BJ (cell line): ENCODE measurements at regions not wholly inside any gene's neighbourhood (a gene's known extent, or its start where the extent isn't known, plus 50 kb on each side); places are given as distances from the start of the nearest gene placed in this dataset.

Source experiments
- CTCF ChIA-PET: fragments of 350-600 bp; formaldehyde crosslinking; extraction: SDS; loops from one replicate; lab custom pipeline; 2021; ENCODE audit warnings: antibody characterized with exemption, inconsistent platforms; lab: Yijun Ruan, JAX
- POLR2A ChIA-PET: fragments of 300-600 bp; sonication (Branson Sonifier 250); formaldehyde crosslinking; extraction: SDS; loops from one replicate; lab custom pipeline; 2021; ENCODE audit warnings: antibody characterized with exemption; lab: Charles Lee
- DNase-seq: peaks from one replicate; pipeline ENCODE4 v3.0.0-alpha.2; 2011; ENCODE audit warnings: low read depth
- H3K27me3 ChIP-seq: 2 replicates; pipeline ENCODE4 v1.6.0; 2011; ENCODE audit warnings: low read length; ENCODE audit not compliant: control insufficient read depth, insufficient read depth
- H3K36me3 ChIP-seq: 2 replicates; pipeline ENCODE4 v1.5.1; 2011; ENCODE audit warnings: low read length; ENCODE audit not compliant: control insufficient read depth, insufficient read depth
- H3K4me3 ChIP-seq: 2 replicates; pipeline ENCODE4 v1.5.1; 2011; ENCODE audit warnings: low read depth, mild to moderate bottlenecking, control low read depth, low read length
- TF ChIP-seq, protein P1 (sequence below): IDR thresholded peaks from 2 replicates; pipeline ENCODE4 v1.5.1; 2011; ENCODE audit warnings: low read depth, mild to moderate bottlenecking, control low read depth, inconsistent platforms, low read length, moderate library complexity; ENCODE audit not compliant: insufficient read depth

DNA sequence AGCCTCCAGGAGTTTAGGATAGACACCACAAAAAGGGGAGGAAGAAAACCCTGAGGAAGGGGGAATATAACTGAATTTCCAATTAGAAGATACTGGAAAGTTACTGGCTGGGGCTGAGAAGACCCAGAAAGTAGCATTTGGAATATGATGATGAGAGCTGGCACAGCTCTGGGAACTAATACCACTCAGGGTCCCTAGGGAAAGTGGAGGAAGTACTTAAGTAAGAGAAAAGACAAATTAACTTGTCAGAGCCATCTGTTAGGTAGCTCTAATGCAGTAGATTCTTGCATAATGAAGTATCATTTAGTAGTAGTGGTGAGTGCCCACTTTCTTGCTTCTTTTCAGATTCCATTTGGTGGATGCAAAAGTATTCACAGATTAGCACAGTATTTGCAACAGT, 90.8 kb upstream of the TSPAN5 start:
- Histone ChIP-seq H3K4me3 (no peak overlapping the region), H3K36me3 (no peaks in the 10 kb centered on the region), H3K27me3 (no peaks in the 10 kb centered on the region)
- CTCF ChIA-PET, result no interaction called here
- DNase-seq, result no peak
- POLR2A ChIA-PET, result no interaction called here
- TF ChIP-seq, protein P1, sequence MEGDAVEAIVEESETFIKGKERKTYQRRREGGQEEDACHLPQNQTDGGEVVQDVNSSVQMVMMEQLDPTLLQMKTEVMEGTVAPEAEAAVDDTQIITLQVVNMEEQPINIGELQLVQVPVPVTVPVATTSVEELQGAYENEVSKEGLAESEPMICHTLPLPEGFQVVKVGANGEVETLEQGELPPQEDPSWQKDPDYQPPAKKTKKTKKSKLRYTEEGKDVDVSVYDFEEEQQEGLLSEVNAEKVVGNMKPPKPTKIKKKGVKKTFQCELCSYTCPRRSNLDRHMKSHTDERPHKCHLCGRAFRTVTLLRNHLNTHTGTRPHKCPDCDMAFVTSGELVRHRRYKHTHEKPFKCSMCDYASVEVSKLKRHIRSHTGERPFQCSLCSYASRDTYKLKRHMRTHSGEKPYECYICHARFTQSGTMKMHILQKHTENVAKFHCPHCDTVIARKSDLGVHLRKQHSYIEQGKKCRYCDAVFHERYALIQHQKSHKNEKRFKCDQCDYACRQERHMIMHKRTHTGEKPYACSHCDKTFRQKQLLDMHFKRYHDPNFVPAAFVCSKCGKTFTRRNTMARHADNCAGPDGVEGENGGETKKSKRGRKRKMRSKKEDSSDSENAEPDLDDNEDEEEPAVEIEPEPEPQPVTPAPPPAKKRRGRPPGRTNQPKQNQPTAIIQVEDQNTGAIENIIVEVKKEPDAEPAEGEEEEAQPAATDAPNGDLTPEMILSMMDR, result no peak

DNA sequence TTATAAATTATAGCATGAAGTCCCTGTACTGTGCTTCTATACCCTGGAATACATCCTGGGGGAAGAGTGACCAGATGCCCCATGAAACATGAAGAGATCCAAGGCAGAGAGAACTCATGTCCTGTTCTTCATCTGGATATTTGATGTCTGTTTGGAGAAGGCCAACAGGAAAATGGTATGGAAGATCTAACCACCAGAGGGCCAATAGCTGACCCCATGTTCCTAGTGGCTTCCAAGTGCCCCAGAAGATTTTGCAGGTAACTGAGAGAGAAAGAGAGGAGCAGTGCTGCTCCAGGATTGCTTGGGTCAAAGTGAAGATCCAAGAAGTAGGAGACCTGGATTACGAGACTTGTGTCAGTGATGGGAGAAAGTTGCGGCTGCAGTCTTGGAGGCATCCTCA, 90.2 kb upstream of the TSPAN5 start:
- CTCF ChIA-PET, result interaction anchor here (0.6 kb wide), 1 partner anchor 192 kb away, joined by 3 read pairs; no protein-coding TSS in a partner anchor
- Histone ChIP-seq H3K36me3 (no peaks in the 10 kb centered on the region), H3K4me3 (no peak overlapping the region), H3K27me3 (no peaks in the 10 kb centered on the region)
- DNase-seq, result no peak
- TF ChIP-seq, protein P1, result no peak
- POLR2A ChIA-PET, result no interaction called here

DNA sequence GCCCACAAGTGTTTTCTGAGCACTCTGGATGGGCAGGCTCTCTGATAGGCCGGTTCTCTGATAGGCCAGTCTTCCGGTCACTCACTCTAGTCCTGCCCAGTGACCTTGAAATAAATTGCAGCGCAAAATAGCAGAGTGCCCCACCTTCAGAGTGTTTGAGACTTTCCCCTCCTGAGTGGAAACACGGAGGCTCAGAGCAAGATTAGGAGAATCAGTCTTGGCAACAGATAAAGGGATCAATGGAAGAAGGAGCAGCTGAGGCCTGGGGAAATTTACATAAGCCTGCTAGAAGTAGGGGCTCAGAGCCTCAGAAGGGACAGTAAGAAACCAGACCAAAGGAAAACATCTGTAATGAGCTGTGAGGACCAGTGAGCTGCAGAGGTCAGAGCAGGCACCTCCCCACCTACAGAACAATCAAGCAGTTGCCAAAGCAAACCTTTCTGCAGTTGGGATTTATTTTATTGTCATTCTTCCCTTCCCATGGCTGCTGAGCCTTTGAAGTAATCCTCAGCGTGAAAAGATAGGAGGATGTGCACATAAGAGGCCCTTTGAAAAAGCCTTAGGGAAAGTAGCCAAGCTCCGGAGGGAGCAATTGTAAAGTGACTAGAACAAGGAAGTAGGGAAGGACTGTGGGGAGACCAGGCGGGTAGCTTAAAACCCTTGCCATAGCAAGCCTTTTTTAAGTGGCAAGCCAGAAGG, 89.1 kb upstream of the TSPAN5 start:
- H3K36me3 ChIP-seq, result no peaks in the 10 kb centered on the region
- no peak overlapping the region for H3K4me3 ChIP-seq
- no peaks in the 10 kb centered on the region for H3K27me3 ChIP-seq
- ChIA-PET CTCF (interaction anchor here (0.9 kb wide), 1 partner anchor 9 kb away, joined by 3 read pairs; no protein-coding TSS in a partner anchor), POLR2A (no interaction called here)
- no peak for DNase-seq
- TF ChIP-seq, protein P1, result no peak

DNA sequence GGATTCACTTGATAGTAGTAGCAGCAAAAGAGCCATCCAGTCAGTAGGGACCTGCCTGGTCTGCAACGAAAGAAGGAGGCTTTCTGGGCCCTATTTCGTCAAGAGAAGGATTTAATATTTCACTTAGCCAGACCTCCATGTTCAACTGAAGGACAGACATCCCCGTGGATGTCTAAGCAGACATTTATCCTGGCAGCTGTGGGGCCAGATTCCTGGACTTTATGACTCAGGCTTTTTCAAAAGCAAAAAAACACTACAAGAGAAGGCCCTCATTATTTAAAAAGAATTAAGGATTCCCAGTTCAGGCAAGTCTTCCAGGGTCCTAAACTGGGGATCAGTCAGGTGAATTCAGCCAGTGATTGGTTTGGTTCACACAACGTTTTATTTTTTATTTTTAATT, 88.5 kb upstream of the TSPAN5 start:
- Histone ChIP-seq H3K27me3 (no peaks in the 10 kb centered on the region), H3K36me3 (no peaks in the 10 kb centered on the region), H3K4me3 (no peak overlapping the region)
- ChIA-PET POLR2A (no interaction called here), CTCF (no interaction called here)
- TF ChIP-seq, protein P1, result no peak
- no peak for DNase-seq

DNA sequence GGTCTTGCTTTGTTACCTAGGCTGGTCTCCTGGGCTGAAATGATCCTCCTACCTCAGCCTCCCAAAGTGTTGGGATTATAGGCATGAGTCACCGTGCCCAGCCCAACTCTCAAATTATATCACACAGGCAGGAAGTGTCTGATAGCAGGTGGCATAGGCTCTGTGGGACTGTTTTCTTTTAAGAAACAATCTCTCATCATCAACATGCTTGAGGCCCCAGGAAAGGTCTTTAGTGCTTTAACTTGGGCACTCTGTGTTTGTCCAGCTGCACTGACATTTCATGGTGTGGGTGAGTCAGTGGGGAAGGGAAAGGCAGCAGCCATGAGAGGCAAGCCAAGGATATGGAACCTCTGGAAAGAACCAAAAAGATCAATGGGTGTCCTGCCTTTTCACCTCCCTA, 88.1 kb upstream of the TSPAN5 start:
- H3K4me3 ChIP-seq, result no peak overlapping the region
- TF ChIP-seq, protein P1, result no peak
- CTCF ChIA-PET, result no interaction called here

More for the DNA sequence above, 88.1 kb upstream of the TSPAN5 start:
- no peak for DNase-seq
- H3K27me3 ChIP-seq, result no peaks in the 10 kb centered on the region
- H3K36me3 ChIP-seq, result no peaks in the 10 kb centered on the region
- POLR2A ChIA-PET, result no interaction called here
